ENCODE measurements at regions not wholly inside any gene's neighbourhood (a gene's known extent, or its start where the extent isn't known, plus 50 kb on each side); places are given as distances from the start of the nearest gene placed in this dataset.

DNA sequence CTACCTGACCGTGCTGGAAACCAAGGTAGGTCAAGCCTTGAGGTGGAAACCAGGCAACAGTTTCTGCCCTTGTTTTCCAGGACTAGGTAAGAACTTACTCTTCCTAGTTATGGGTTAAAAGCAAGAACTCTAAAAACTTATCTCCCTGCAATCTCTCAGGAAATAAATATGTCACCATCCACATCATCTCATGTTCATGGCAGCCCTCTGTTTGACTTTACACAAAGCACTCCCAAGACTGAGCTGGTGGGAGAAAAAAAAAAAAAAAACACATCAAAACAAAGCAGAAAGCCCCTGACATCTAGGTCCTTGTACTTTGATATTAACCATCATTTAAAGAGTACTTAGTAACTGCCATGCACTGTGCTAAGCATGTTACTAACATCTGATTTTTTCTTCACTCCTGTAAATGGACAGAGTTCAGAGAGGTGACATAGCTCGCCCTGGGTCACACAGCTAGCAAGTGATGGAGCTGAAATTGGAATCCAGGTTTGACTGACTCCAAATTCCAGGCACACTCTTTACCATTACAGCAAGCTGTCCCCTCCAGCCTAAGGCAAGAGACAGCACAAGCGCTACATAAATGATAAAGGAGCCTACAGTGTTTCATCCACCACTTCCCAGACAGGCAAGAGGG, 102.8 kb upstream of the NOCT start:
- TF ChIP-seq, protein P1, sequence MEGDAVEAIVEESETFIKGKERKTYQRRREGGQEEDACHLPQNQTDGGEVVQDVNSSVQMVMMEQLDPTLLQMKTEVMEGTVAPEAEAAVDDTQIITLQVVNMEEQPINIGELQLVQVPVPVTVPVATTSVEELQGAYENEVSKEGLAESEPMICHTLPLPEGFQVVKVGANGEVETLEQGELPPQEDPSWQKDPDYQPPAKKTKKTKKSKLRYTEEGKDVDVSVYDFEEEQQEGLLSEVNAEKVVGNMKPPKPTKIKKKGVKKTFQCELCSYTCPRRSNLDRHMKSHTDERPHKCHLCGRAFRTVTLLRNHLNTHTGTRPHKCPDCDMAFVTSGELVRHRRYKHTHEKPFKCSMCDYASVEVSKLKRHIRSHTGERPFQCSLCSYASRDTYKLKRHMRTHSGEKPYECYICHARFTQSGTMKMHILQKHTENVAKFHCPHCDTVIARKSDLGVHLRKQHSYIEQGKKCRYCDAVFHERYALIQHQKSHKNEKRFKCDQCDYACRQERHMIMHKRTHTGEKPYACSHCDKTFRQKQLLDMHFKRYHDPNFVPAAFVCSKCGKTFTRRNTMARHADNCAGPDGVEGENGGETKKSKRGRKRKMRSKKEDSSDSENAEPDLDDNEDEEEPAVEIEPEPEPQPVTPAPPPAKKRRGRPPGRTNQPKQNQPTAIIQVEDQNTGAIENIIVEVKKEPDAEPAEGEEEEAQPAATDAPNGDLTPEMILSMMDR (IDR thresholded peaks at IDR 0.05; ENCODE audit: extremely low read depth in 1 of 2, insufficient read depth in 1 of 2, low read depth in 1 of 2, low read length in 2 of 2) = no peak
- TF ChIP-seq, protein P2, sequence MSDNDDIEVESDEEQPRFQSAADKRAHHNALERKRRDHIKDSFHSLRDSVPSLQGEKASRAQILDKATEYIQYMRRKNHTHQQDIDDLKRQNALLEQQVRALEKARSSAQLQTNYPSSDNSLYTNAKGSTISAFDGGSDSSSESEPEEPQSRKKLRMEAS (IDR thresholded peaks at IDR 0.05; ENCODE audit: insufficient read depth, insufficient read length) = no peak
- TF ChIP-seq EZH2 (IDR thresholded peaks at IDR 0.05; ENCODE audit: borderline replicate concordance, low read depth, low read length, severe bottlenecking) (no peak), POLR2AphosphoS5 (IDR thresholded peaks at IDR 0.05; ENCODE audit: insufficient read depth, low read depth, low read length) (no peak), GATA2 (IDR thresholded peaks at IDR 0.05; ENCODE audit: insufficient read depth, insufficient read length, low read depth, low read length) (peak; percentile 33), POLR2A (IDR thresholded peaks at IDR 0.05; ENCODE audit: low read depth, low read length) (no peak), JUN (IDR thresholded peaks at IDR 0.05; ENCODE audit: borderline replicate concordance, insufficient read depth, insufficient read length, low read depth) (no peak), MYC (IDR thresholded peaks at IDR 0.05; ENCODE audit: low read depth, low read length) (no peak)
